ENCODE measurements at regions not wholly inside any gene's neighbourhood (a gene's known extent, or its start where the extent isn't known, plus 50 kb on each side); places are given as distances from the start of the nearest gene placed in this dataset.
"Not testable (repeated sequence)": the region's sequence is repeated elsewhere in the genome, so short reads cannot be mapped to it uniquely, and the experiment has no call there.

DNA sequence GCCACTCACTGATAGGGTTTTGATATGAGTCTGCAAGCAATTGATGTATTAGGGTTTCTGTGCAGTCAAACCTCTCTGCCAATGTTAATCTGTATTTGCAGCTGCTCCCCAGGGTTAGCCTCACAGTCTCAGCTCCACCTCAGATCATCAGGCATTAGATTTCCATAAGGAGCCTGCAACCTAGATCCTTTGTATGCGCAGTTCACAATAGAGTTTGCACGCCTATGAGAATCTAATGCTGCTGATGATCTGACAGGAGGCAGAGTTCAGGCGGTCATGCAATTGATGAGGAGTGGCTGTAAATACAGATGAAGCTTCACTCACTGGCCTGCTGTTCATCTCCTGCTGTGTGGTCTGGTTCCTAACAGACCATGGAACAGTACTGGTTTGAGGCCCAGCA is 280.6 kb downstream of the PAPSS1 start:
- Histone ChIP-seq H3K27me3 (replicated peaks; ENCODE audit: insufficient read depth, low read depth, low read length, poor library complexity) (no peaks in the 10 kb centered on the region), H3K27ac (ENCODE audit: low read depth, low read length, poor library complexity, severe bottlenecking) (no peak overlapping the region), H3K4me1 (ENCODE audit: insufficient read depth, low read length, poor library complexity, severe bottlenecking) (no peaks in the 10 kb centered on the region), H3K36me3 (ENCODE audit: insufficient read depth, low read length, poor library complexity, severe bottlenecking) (no peaks in the 10 kb centered on the region), H3K9me3 (ENCODE audit: low read depth, low read length, poor library complexity, severe bottlenecking) (no peaks in the 10 kb centered on the region), H3K4me3 (ENCODE audit: low read depth, low read length, poor library complexity, severe bottlenecking) (no peak overlapping the region)
- TF ChIP-seq EZH2 (IDR thresholded peaks at IDR 0.05; ENCODE audit: borderline replicate concordance, low read depth, low read length, poor library complexity, severe bottlenecking): no peak
- TF ChIP-seq, protein P1, sequence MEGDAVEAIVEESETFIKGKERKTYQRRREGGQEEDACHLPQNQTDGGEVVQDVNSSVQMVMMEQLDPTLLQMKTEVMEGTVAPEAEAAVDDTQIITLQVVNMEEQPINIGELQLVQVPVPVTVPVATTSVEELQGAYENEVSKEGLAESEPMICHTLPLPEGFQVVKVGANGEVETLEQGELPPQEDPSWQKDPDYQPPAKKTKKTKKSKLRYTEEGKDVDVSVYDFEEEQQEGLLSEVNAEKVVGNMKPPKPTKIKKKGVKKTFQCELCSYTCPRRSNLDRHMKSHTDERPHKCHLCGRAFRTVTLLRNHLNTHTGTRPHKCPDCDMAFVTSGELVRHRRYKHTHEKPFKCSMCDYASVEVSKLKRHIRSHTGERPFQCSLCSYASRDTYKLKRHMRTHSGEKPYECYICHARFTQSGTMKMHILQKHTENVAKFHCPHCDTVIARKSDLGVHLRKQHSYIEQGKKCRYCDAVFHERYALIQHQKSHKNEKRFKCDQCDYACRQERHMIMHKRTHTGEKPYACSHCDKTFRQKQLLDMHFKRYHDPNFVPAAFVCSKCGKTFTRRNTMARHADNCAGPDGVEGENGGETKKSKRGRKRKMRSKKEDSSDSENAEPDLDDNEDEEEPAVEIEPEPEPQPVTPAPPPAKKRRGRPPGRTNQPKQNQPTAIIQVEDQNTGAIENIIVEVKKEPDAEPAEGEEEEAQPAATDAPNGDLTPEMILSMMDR (conservative IDR thresholded peaks at IDR 0.05; ENCODE audit: low read depth, low read length): no peak
- ChIA-PET CTCF (no interaction called here), POLR2A (ENCODE audit: low non-redundant PET) (no interaction called here)
- no TSS peak for BruUV-seq (replicated peaks)
- intact Hi-C loops (cut with micrococcal nuclease; ENCODE audit: unreplicated experiment): no loop called here
- DNase-seq (ENCODE audit: low spot score): no peak

DNA sequence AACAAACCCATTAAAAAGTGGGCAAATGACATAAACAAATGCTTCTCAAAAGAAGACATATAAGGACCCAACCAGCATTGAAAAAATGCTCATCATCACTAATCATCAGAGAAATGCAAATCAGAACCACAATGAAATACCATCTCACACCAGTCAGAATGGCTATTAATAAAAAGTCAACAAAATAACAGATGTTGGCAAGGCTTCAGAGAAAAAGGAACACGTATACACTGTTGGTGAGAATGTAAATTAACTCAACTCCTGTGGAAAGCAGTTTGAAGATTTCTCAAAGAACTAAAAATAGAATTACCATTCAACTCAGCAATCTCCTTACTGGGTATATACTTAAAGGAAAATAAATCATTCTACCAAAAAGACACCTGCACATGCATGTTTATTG is 283.6 kb downstream of the PAPSS1 start:
- H3K4me1 ChIP-seq (ENCODE audit: insufficient read depth, low read length, poor library complexity, severe bottlenecking); DNase-seq (ENCODE audit: low spot score); BruUV-seq (replicated peaks): not testable (repeated sequence)

DNA sequence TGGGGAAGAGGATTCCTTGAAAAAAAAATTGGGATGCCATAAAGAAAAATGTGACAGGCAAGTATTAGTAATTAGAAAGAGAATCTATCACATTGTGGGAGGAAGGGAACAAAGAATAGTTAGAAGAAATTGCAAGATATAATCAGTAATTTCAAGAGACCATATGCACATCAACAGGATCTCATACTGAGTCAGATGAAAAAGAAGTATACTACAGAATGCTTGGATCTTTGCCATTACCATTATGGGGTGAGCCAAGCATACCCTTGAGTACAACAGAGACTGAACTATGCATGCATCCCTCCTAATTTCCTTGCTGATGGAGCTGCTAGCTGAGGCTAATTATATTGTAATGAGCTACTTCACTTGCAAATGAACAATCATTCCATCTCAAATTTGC is 287.6 kb downstream of the PAPSS1 start:
- Histone ChIP-seq H3K9me3 (ENCODE audit: low read depth, low read length, poor library complexity, severe bottlenecking) (no peaks in the 10 kb centered on the region), H3K27me3 (replicated peaks; ENCODE audit: insufficient read depth, low read depth, low read length, poor library complexity) (no peaks in the 10 kb centered on the region), H3K36me3 (ENCODE audit: insufficient read depth, low read length, poor library complexity, severe bottlenecking) (no peaks in the 10 kb centered on the region), H3K27ac (ENCODE audit: low read depth, low read length, poor library complexity, severe bottlenecking) (no peak overlapping the region), H3K4me1 (ENCODE audit: insufficient read depth, low read length, poor library complexity, severe bottlenecking) (no peaks in the 10 kb centered on the region), H3K4me3 (ENCODE audit: low read depth, low read length, poor library complexity, severe bottlenecking) (no peak overlapping the region)
- TF ChIP-seq, protein P1 (conservative IDR thresholded peaks at IDR 0.05; ENCODE audit: low read depth, low read length): no peak
- TF ChIP-seq EZH2 (IDR thresholded peaks at IDR 0.05; ENCODE audit: borderline replicate concordance, low read depth, low read length, poor library complexity, severe bottlenecking): no peak
- no TSS peak for BruUV-seq (replicated peaks)
- ChIA-PET CTCF (no interaction called here), POLR2A (ENCODE audit: low non-redundant PET) (no interaction called here)
- DNase-seq (ENCODE audit: low spot score): peak; percentile 13
- intact Hi-C loops (cut with micrococcal nuclease; ENCODE audit: unreplicated experiment): no loop called here

More for the DNA sequence above, 283.6 kb downstream of the PAPSS1 start:
- H3K27me3 ChIP-seq (replicated peaks; ENCODE audit: insufficient read depth, low read depth, low read length, poor library complexity); CTCF ChIA-PET; H3K27ac ChIP-seq (ENCODE audit: low read depth, low read length, poor library complexity, severe bottlenecking); H3K9me3 ChIP-seq (ENCODE audit: low read depth, low read length, poor library complexity, severe bottlenecking); H3K4me3 ChIP-seq (ENCODE audit: low read depth, low read length, poor library complexity, severe bottlenecking); intact Hi-C loops (cut with micrococcal nuclease; ENCODE audit: unreplicated experiment); POLR2A ChIA-PET (ENCODE audit: low non-redundant PET); H3K36me3 ChIP-seq (ENCODE audit: insufficient read depth, low read length, poor library complexity, severe bottlenecking): not testable (repeated sequence)

DNA sequence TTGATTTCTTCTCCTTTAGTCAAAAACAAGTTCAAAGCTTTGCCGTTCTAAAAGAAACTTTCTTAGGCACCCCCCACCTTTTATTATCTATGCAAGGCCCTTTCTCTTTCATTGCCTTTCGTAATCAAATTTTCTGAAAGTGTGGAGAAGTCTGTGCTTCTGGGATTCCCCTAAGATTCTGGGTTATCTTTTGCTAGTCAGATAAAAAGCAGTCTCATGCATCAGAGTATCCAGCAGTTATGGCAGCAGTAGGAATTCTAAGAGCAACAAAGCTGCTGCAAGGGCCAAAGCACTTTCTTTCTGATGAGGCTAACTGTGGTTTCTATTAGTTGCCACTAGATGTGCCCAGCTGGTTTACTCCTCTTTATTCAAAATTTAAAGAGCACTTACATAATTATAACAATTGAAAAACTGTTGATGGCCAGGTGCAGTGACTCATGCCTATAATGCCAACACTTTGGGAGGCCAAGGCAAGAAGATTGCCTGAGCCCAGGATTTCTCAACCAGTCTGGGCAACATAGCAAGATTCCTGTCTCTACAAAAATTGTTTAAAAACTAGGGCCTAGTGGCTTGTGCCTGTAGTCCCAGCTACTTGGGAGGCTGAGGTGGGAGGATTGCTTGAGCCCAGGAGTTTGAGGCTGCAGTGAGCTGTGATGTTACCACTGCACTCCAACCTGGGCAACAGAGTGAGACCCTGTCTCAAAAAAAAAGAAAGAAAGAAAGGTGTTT is 296.2 kb downstream of the PAPSS1 start:
- no peaks in the 10 kb centered on the region for H3K27me3 ChIP-seq (replicated peaks; ENCODE audit: insufficient read depth, low read depth, low read length, poor library complexity)
- H3K36me3 ChIP-seq (ENCODE audit: insufficient read depth, low read length, poor library complexity, severe bottlenecking): no peaks in the 10 kb centered on the region
- no TSS peak for BruUV-seq (replicated peaks)
- intact Hi-C loops (cut with micrococcal nuclease; ENCODE audit: unreplicated experiment): no loop called here
- H3K4me1 ChIP-seq (ENCODE audit: insufficient read depth, low read length, poor library complexity, severe bottlenecking): no peaks in the 10 kb centered on the region
- H3K4me3 ChIP-seq (ENCODE audit: low read depth, low read length, poor library complexity, severe bottlenecking): no peak overlapping the region
- H3K27ac ChIP-seq (ENCODE audit: low read depth, low read length, poor library complexity, severe bottlenecking): no peak overlapping the region
- CTCF ChIA-PET: no interaction called here
- H3K9me3 ChIP-seq (ENCODE audit: low read depth, low read length, poor library complexity, severe bottlenecking): no peaks in the 10 kb centered on the region
- no peak for DNase-seq (ENCODE audit: low spot score)
- TF ChIP-seq, protein P1 (conservative IDR thresholded peaks at IDR 0.05; ENCODE audit: low read depth, low read length): no peak
- TF ChIP-seq EZH2 (IDR thresholded peaks at IDR 0.05; ENCODE audit: borderline replicate concordance, low read depth, low read length, poor library complexity, severe bottlenecking): no peak
- POLR2A ChIA-PET (ENCODE audit: low non-redundant PET): no interaction called here

DNA sequence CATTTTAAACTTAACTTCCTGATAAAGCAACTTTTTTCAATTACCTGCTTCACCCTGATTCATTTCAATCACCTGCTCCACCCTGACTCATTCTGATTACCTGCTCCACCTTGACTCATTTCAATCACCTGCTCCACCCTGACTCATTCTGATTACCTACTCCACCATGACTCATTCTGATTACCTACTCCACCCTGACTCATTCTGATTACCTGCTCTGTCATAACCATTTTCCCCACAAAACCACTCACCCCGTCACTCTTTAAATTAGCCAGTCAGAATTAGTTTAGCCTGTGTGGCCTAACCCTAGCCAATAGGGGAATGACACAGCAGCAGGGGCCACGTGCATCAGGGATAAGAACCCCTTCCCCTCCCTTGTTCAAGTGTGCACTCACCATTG is 300.5 kb downstream of the PAPSS1 start:
- POLR2A ChIA-PET (ENCODE audit: low non-redundant PET); BruUV-seq (replicated peaks); H3K36me3 ChIP-seq (ENCODE audit: insufficient read depth, low read length, poor library complexity, severe bottlenecking); H3K27ac ChIP-seq (ENCODE audit: low read depth, low read length, poor library complexity, severe bottlenecking); H3K9me3 ChIP-seq (ENCODE audit: low read depth, low read length, poor library complexity, severe bottlenecking); H3K27me3 ChIP-seq (replicated peaks; ENCODE audit: insufficient read depth, low read depth, low read length, poor library complexity); H3K4me3 ChIP-seq (ENCODE audit: low read depth, low read length, poor library complexity, severe bottlenecking); H3K4me1 ChIP-seq (ENCODE audit: insufficient read depth, low read length, poor library complexity, severe bottlenecking); DNase-seq (ENCODE audit: low spot score); intact Hi-C loops (cut with micrococcal nuclease; ENCODE audit: unreplicated experiment); CTCF ChIA-PET: not testable (repeated sequence)

Measured in A673 (cell line).